Kasumi-1 (cell line): ENCODE measurements at regions not wholly inside any gene's neighbourhood (a gene's known extent, or its start where the extent isn't known, plus 50 kb on each side); places are given as distances from the start of the nearest gene placed in this dataset.

Experiments
- DNase-seq, 2 experiments: peaks; one replicate each; lab custom pipeline; 2025; lab: John Stamatoyannopoulos, UW

GRCh38 chr11:111444040-111444439 lies 65.0 kb upstream of the POU2AF1 start:
- no peak for DNase-seq

- DNase-seq, result no peak
Measured at GRCh38 chr11:111443640-111444039, 64.6 kb upstream of the POU2AF1 start.

GRCh38 chr11:111443032-111443431 lies 64.0 kb upstream of the POU2AF1 start:
- DNase-seq, result no peak

GRCh38 chr11:111441443-111441842 lies 62.4 kb upstream of the POU2AF1 start:
- no peak for DNase-seq

- DNase-seq, result no peak
Measured at GRCh38 chr11:111440416-111441205, 61.5 kb upstream of the POU2AF1 start.

- DNase-seq, result no peak
Measured at GRCh38 chr11:111439901-111440300, 60.8 kb upstream of the POU2AF1 start.

GRCh38 chr11:111438846-111439520 lies 59.9 kb upstream of the POU2AF1 start:
- no peak for DNase-seq

GRCh38 chr11:111438168-111438567 lies 59.1 kb upstream of the POU2AF1 start:
- DNase-seq, result no peak

- DNase-seq, result no peak
Measured at GRCh38 chr11:111435046-111435698, 56.1 kb upstream of the POU2AF1 start.

GRCh38 chr11:111429066-111429506 lies 50.0 kb upstream of the POU2AF1 start:
- DNase-seq, result peak; percentile 48 to 52
